Astrocyte (in vitro differentiated cells and primary cell): ENCODE measurements at regions not wholly inside any gene's neighbourhood (a gene's known extent, or its start where the extent isn't known, plus 50 kb on each side); places are given as distances from the start of the nearest gene placed in this dataset.

ENCODE experiments used
- DNase-seq: peaks from one replicate; pipeline ENCODE4 v3.0.0-alpha.2; 2010; ENCODE audit warnings: low read depth
- FAIRE-seq: peaks from 2 replicates; lab custom pipeline; 2011; peaks lifted over from hg19 to GRCh38; lab: Jason Lieb, UNC
- H2AFZ ChIP-seq: 2 replicates; pipeline ENCODE4 v1.6.0; 2012; ENCODE audit warnings: low read depth, low read length, inconsistent platforms
- H3K27ac ChIP-seq: 2 replicates; pipeline ENCODE4 v1.5.1; 2011; ENCODE audit warnings: low read depth, low read length, inconsistent platforms
- H3K27me3 ChIP-seq: 2 replicates; pipeline ENCODE4 v1.6.0; 2011; ENCODE audit warnings: low read length, inconsistent platforms; ENCODE audit not compliant: insufficient read depth
- H3K36me3 ChIP-seq: 2 replicates; pipeline ENCODE4 v1.5.1; 2011; ENCODE audit warnings: low read length, inconsistent platforms; ENCODE audit not compliant: insufficient read depth
- H3K4me1 ChIP-seq: 2 replicates; pipeline ENCODE4 v1.5.1; 2011; ENCODE audit warnings: low read length, inconsistent platforms; ENCODE audit not compliant: insufficient read depth
- H3K4me2 ChIP-seq: 2 replicates; pipeline ENCODE4 v1.6.0; 2012; ENCODE audit warnings: low read length, inconsistent platforms
- H3K4me3 ChIP-seq: 2 replicates; pipeline ENCODE4 v1.5.1; 2011; ENCODE audit warnings: low read depth, mild to moderate bottlenecking, low read length, inconsistent platforms; ENCODE audit not compliant: insufficient read depth
- H3K79me2 ChIP-seq: 2 replicates; pipeline ENCODE4 v1.6.0; 2012; ENCODE audit warnings: mild to moderate bottlenecking, low read length, inconsistent platforms; ENCODE audit not compliant: insufficient read depth
- H3K9ac ChIP-seq: 2 replicates; pipeline ENCODE4 v1.6.0; 2012; ENCODE audit warnings: mild to moderate bottlenecking, low read length, inconsistent platforms
- H3K9me3 ChIP-seq: 2 replicates; pipeline ENCODE4 v1.5.1; 2012; ENCODE audit warnings: low read depth, mild to moderate bottlenecking, low read length, inconsistent platforms; ENCODE audit not compliant: insufficient read depth
- H4K20me1 ChIP-seq: 2 replicates; pipeline ENCODE4 v1.6.0; 2012; ENCODE audit warnings: low read length, inconsistent platforms; ENCODE audit not compliant: insufficient read depth
- H3K27ac Mint-ChIP-seq: one replicate; pipeline ENCODE4 v1.8.0; 2021; ENCODE audit warnings: mild to moderate bottlenecking, mixed read lengths; ENCODE audit not compliant: unreplicated experiment
- H3K27me3 Mint-ChIP-seq: one replicate; pipeline ENCODE4 v1.8.0; 2021; ENCODE audit warnings: low read depth, mixed read lengths; ENCODE audit not compliant: unreplicated experiment
- H3K36me3 Mint-ChIP-seq: one replicate; pipeline ENCODE4 v1.8.0; 2021; ENCODE audit warnings: low read depth, mixed read lengths; ENCODE audit not compliant: unreplicated experiment
- H3K4me1 Mint-ChIP-seq: one replicate; pipeline ENCODE4 v1.8.0; 2021; ENCODE audit warnings: low read depth, mixed read lengths; ENCODE audit not compliant: unreplicated experiment
- H3K4me3 Mint-ChIP-seq: one replicate; pipeline ENCODE4 v1.8.0; 2021; ENCODE audit warnings: mild to moderate bottlenecking, moderate library complexity, mixed read lengths; ENCODE audit not compliant: unreplicated experiment
- H3K9me3 Mint-ChIP-seq: one replicate; pipeline ENCODE4 v1.8.0; 2021; ENCODE audit warnings: mild to moderate bottlenecking, mixed read lengths; ENCODE audit not compliant: unreplicated experiment
- CTCF ChIP-seq: IDR thresholded peaks from 2 replicates; pipeline ENCODE4 v1.5.1; 2011; ENCODE audit warnings: low read depth, mild to moderate bottlenecking, inconsistent platforms, low read length, moderate library complexity; ENCODE audit not compliant: insufficient read depth
- EZH2 ChIP-seq: IDR thresholded peaks from 2 replicates; pipeline ENCODE4 v1.6.1; 2012; ENCODE audit warnings: mild to moderate bottlenecking, low read length, inconsistent platforms; ENCODE audit not compliant: insufficient read depth

DNA sequence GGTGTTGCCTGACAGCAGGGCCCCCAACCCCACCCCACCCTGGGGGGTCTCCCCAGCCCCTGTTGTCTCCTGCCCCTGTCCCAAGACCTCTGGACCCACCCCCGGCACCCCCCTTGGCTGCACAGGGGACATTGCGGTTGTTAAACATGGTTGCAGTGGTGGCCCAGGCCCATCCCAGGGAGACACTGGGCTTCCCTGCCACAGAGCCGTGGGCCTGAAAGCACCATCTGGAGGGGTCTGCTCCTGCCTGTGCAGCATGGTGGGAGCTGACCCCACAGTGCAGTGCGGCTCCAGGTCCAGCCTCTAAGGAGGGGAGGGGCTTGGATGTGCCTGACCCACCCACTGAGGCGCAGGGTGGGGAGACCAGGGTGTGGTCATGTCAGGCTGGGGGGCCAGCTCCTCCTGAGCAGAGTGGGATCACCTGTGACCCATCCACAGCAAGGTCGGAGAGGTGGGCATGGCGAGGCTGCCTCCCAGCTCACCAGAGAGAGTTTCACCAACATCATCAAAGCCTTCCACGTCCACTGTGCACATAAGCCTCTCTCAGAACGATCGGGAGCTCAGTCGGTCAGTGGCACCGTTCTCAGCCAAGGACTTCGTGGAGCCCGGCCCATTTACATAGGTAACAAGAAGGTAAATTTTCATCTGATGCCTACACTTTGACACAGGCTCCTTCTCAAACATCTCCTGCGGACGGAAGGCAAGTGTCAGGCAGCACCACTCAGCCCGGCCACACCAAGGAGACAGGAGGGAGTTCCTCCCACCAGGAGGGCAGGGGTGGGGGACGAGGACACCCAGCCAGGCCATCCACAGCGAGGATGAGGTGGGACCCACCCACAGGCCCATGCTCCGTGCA lies 201.1 kb downstream of the BRD1 start:
- H3K9ac ChIP-seq = no peak overlapping the region
- Mint-ChIP-seq H3K9me3 (peaks cover 3% of the 10 kb centered on the region), H3K27ac (no peak overlapping the region), H3K4me3 (no peak overlapping the region), H3K4me1 (no peaks in the 10 kb centered on the region), H3K27me3 (peaks cover 35% of the 10 kb centered on the region), H3K36me3 (no peaks in the 10 kb centered on the region)
- FAIRE-seq (no peak), DNase-seq (no peak)
- no peaks in the 10 kb centered on the region for H3K36me3 ChIP-seq
- H3K79me2 ChIP-seq = no peaks in the 10 kb centered on the region
- H4K20me1 ChIP-seq = no peaks in the 10 kb centered on the region
- TF ChIP-seq EZH2 = no peak
- TF ChIP-seq CTCF = no peak
- no peaks in the 10 kb centered on the region for H3K9me3 ChIP-seq
- no peak overlapping the region for H3K4me2 ChIP-seq
- H3K4me1 ChIP-seq = no peaks in the 10 kb centered on the region
- H2AFZ ChIP-seq = no peak overlapping the region
- no peaks in the 10 kb centered on the region for H3K27me3 ChIP-seq
- H3K27ac ChIP-seq = no peak overlapping the region
- no peak overlapping the region for H3K4me3 ChIP-seq

- no peaks in the 10 kb centered on the region for H4K20me1 ChIP-seq
- FAIRE-seq (no peak), DNase-seq (no peak)
- no peaks in the 10 kb centered on the region for H3K36me3 Mint-ChIP-seq
- H3K27ac ChIP-seq = no peak overlapping the region
- peak overlapping the region; percentile 30 for H3K27ac Mint-ChIP-seq
- H3K79me2 ChIP-seq = no peaks in the 10 kb centered on the region
- H3K4me2 ChIP-seq = no peak overlapping the region
- H3K9ac ChIP-seq = no peak overlapping the region
- H3K4me1 Mint-ChIP-seq = no peaks in the 10 kb centered on the region
- H3K9me3 Mint-ChIP-seq = peaks cover 2% of the 10 kb centered on the region
- no peaks in the 10 kb centered on the region for H3K36me3 ChIP-seq
- no peak overlapping the region for H3K4me3 ChIP-seq
- H3K4me1 ChIP-seq = no peaks in the 10 kb centered on the region
- peaks cover 43% of the 10 kb centered on the region for H3K27me3 Mint-ChIP-seq
- no peaks in the 10 kb centered on the region for H3K9me3 ChIP-seq
- no peak overlapping the region for H3K4me3 Mint-ChIP-seq
- H3K27me3 ChIP-seq = no peaks in the 10 kb centered on the region
- no peak overlapping the region for H2AFZ ChIP-seq
- no peak for TF ChIP-seq CTCF
Observed at GRCh38 chr22:49624421-49625177, 203.1 kb downstream of the BRD1 start.
